Activated CD8-positive, alpha-beta memory T cell treated with anti-CD3 and anti-CD28 coated beads for 48 hours (primary cell): ENCODE measurements at regions not wholly inside any gene's neighbourhood (a gene's known extent, or its start where the extent isn't known, plus 50 kb on each side); places are given as distances from the start of the nearest gene placed in this dataset.

Experiments
- DNase-seq, 3 experiments: peaks; one replicate each; pipeline ENCODE4 v3.0.0-alpha.2; 2020; ENCODE audit warnings: low read depth in 2 of 3, low spot score in 2 of 3

- no peak for DNase-seq
These were observed 107.7 kb downstream of the LBH start for GRCh38 chr2:30339071-30339470.

DNA sequence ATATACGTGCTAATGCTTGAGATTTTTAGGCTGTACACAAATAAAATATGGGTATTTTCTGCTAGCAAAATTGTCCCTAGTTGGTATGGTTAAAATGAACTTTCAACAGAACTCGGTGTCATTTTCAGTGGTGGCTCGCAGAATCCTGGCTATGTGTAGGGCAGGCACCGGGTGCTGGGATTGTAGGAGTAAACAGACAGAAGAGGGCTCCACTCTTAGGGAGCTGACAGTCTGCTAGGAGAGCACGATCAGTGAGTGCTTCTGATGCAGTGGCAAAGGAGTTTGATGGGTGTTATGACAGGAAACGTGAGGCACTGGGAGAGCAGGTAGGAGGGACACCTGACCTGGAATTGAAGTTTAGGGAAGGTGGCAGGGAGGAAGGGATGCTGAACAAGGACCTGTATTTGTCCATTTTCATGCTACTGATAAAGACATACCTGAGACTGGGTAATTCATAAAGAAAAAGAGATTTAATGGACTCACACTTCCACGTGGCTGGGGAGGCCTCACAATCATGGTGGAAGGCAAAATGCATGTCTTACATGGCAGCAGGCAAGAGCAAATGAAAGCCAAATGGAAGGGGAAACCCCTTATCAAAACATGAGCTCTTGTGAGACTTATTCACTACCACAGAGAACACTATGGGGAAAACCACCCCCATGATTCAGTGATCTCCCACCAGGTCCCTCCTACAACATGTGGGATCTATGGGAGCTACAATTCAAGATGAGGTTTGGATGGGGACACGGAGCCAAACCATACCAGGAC lies 105.4 kb upstream of the LCLAT1 start:
- DNase-seq, result no peak

- DNase-seq, result no peak
These were observed 100.4 kb upstream of the LCLAT1 start for GRCh38 chr2:30346471-30347169.

- no peak for DNase-seq
These were observed 98.2 kb upstream of the LCLAT1 start for GRCh38 chr2:30348825-30349224.

- no peak for DNase-seq
These were observed 97.4 kb upstream of the LCLAT1 start for GRCh38 chr2:30349691-30350090.

DNA sequence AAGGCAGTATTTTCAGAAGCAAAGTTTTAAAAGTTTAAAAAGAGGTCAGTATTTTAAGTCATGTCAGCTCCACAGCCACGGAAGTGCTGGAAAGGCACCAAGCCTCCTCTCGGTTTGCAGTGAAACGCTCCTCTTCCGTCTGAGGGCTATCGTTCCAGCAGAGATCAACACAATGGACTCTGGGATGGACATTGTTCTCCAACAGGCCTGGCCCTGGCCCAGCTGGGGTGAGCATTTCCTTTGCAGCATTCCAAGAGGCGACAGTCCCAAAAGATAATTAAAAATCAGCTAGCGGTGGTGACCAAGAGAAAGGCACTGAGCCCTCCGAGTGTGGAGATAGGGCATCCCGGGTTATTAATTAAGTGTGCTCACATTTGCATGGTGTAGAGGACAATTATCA lies 95.9 kb upstream of the LCLAT1 start:
- no peak for DNase-seq

DNA sequence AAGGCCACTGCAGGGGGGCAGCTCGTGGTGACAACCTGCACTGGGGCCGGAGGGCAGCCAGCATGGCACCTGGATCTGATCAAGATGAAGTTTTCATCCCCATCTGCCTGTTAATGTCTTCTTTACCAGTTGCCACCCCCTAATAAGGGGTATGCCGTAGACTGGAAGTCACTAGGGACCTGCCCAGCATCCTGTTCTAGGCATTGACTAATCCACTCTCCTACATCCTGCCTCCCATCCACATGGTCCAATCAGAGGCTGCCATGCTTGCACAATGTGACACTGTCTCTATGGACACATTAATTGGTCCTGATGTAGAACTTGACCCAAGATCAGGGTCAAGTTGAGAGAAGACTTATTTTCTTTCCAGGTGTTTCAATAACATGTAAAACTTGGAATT lies 95.1 kb upstream of the LCLAT1 start:
- DNase-seq, result no peak

GRCh38 chr2:30354150-30354549 lies 92.9 kb upstream of the LCLAT1 start:
- no peak for DNase-seq

DNA sequence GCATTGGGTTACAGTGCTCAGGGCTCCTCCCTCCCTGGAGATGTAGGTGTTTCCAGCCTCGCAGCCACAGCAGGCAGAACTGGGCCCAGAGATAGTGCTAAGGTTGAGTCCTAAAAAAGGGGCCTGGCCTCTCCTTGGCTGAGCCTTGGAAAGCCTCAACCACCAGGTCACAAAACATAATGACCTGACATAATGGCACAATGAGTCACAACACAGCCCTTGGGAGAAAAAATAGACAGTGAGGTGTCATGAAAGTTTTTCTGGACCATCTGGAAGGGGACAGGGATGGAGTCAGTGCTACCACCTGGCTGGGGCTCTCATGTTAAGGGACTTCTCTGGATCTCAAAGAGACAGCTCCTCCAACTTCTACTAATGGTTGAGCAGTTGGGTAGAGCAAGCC lies 92.4 kb upstream of the LCLAT1 start:
- no peak for DNase-seq

GRCh38 chr2:30355306-30355705 lies 91.7 kb upstream of the LCLAT1 start:
- no peak for DNase-seq

DNA sequence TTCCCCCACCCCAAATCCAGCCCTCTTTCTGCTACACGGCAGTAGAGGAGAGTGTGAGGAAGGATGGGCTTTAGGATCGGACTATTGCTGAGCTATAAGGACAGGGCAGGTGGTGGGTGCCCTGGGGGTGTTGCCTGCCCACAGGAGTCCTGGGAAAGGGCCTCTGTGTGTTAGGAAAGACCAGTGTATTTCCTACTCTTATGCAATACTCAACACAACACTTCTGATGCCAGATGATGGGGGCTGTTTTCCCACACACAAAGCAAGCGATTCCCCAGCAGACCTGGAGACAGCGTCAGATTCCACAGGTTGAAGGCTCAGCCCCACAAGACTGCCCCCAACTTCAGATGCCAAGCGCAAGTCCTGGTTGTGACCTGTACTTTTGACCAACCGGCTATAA lies 91.0 kb upstream of the LCLAT1 start:
- no peak for DNase-seq

- no peak for DNase-seq
These were observed 90.3 kb upstream of the LCLAT1 start for GRCh38 chr2:30356776-30357175.

GRCh38 chr2:30358351-30358750 lies 88.7 kb upstream of the LCLAT1 start:
- no peak for DNase-seq

- no peak for DNase-seq
These were observed 88.2 kb upstream of the LCLAT1 start for GRCh38 chr2:30358842-30359241.

- no peak for DNase-seq
These were observed 87.3 kb upstream of the LCLAT1 start for GRCh38 chr2:30359644-30360167.

DNA sequence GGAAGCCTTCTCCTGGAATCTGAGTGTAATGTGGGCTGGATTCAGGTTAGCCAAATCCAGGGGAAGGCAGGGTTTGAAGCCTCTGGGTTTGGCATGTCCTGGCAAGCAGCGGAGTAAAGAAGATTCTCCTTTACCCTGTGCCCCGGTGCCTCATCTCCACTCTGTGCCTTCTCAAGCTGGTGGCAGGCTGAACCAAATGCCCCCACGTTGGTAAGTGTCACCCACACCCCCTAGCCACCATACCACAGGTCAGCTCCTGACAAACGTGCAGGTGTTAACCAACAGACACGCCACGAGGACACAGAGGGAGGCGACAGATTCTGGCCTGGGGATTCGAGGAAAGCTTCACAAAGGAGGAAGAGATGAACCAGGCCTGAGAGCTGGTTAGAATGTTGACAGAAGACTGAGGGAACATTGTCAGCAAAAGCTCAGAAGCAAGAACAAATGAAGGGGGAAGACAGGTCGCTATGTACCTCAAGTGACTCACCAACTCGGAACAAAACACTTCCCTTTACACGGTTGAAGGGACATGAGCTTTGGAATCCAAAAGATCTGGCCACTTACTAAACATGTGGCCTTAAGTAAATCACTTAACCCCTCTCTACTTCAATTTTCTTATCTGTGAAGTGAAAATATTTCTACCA lies 85.2 kb upstream of the LCLAT1 start:
- DNase-seq, result no peak

DNA sequence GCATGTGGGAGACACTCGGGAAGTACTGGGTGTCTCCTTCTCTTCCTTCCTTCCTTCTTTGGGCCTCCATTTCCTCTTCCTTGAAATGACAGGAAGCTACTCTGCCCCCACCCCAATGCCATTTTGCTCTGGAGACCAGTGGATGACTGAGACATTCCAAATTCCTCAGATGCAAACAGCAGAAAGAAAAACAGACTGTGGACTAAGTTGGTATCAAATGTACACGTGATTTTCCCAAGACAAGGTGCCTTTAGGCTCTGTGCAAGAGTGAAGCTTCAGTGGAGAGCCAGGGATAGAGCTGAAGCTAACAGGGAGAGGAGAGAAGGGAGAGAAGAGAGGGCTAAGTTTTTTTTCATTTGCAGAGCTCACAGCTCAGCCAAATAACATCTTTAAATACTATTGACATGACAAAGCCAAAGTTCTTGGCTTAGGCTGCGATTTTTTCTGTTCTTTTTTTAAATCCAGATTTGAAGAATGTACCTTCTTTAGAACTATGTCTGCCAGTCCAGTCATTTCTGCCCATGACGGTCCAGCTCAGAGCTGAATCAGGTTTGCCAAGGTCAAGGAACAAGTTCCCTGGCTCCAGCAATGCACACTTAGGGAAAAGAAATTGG lies 84.5 kb upstream of the LCLAT1 start:
- no peak for DNase-seq

- DNase-seq, result no peak
These were observed 83.6 kb upstream of the LCLAT1 start for GRCh38 chr2:30363406-30363805.

- no peak for DNase-seq
These were observed 81.8 kb upstream of the LCLAT1 start for GRCh38 chr2:30365201-30365600.

DNA sequence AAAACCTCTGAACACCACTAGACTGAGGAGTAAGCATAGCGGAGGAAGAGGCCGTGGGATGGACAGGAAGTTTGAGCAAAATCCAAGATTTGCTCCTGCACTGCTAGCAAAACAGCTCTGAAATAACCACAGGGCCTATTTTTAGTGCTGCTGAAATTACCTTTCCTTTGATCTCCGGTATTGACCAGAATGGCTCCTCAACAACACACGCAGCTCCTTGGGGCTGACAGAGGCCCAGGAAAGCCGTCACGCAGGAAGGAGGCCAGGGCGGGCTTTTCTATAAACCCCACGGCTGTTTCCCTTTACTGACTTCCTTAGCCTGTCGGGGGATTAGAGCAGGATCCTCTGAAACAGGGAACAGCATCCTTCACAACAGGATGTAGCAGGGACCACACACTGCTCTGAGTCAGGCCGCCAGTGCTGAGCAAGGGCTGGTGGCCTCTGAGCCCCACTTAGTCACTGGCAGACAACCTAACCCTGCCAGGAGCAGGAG lies 80.8 kb upstream of the LCLAT1 start:
- DNase-seq, result no peak

GRCh38 chr2:30367232-30368070 lies 79.6 kb upstream of the LCLAT1 start:
- no peak for DNase-seq
